ENCODE measurements at regions not wholly inside any gene's neighbourhood (a gene's known extent, or its start where the extent isn't known, plus 50 kb on each side); places are given as distances from the start of the nearest gene placed in this dataset.
"Not testable (repeated sequence)": the region's sequence is repeated elsewhere in the genome, so short reads cannot be mapped to it uniquely, and the experiment has no call there.

GRCh38 chr3:193046371-193046770 is 128.7 kb upstream of the MB21D2 start:
- DNase-seq (no peak), ATAC-seq (no peak)
- Histone ChIP-seq H3K4me3 (ENCODE audit: low read length) (no peak overlapping the region), H3K27ac (ENCODE audit: low read length) (no peak overlapping the region), H3K27me3 (ENCODE audit: control insufficient read depth, insufficient read depth) (no peaks in the 10 kb centered on the region), H3K4me1 (ENCODE audit: control insufficient read depth, insufficient read depth, low read length) (peaks cover 2% of the 10 kb centered on the region), H3K9me3 (ENCODE audit: control insufficient read depth, low read length) (no peaks in the 10 kb centered on the region)
- WGBS = 41% methylated on average over 5 of the region's 5 CpGs
- intact Hi-C loops (cut with DNase I) = loop anchor here in 2 of 4 donors (10.0 kb wide), 2 partner anchors 132 to 528 kb away; partner anchors contain the start of gene MB21D2 (in 1 of the 2)

DNA sequence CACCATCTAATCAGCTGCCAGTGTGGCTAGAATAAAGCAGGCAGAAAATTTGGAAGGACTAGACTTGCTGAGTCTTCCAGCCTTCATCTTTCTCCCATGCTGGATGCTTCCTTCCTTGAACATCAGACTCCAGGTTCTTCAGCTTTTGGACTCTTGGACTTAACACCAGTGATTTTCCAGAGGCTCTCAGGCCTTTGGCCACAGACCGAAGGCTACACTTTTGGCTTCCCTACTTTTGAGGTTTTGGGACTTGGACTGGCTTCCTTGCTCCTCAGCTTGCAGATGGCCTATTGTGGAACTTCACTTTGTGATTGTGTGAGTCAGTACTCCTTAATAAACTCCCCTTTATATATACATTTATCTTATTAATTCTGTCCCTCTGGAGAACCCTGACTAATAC is 129.8 kb upstream of the MB21D2 start:
- not testable (repeated sequence) for H3K4me3 ChIP-seq (ENCODE audit: low read length); ATAC-seq; H3K4me1 ChIP-seq (ENCODE audit: control insufficient read depth, insufficient read depth, low read length); DNase-seq; H3K27me3 ChIP-seq (ENCODE audit: control insufficient read depth, insufficient read depth); H3K27ac ChIP-seq (ENCODE audit: low read length); H3K9me3 ChIP-seq (ENCODE audit: control insufficient read depth, low read length)
- 67% methylated on average over 1 of the region's 1 CpG for WGBS
- intact Hi-C loops (cut with DNase I) = loop anchor here in 2 of 4 donors (10.0 kb wide), 2 partner anchors 133 to 527 kb away; partner anchors contain the start of gene MB21D2 (in 1 of the 2)

DNA sequence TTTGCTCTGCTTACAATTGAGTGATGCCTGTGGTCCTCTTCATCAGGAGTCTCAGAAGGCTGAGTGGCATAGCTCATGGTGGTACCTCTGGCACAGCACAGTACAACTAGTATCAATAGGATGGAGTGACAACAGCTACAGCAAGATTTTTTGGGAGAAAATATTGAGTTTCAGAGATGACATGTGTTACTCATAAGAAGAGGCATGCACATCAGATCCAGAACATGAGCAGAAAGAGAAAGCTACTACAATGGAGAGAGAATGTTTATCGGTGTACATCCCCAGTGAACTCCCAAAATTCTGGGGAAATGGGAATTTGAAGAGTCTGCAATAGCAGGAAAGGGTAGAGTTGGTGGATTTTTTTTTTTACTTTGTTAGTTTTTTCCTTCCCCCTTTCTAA is 130.5 kb upstream of the MB21D2 start:
- WGBS = 82% methylated on average over 1 of the region's 1 CpG
- no peak overlapping the region for H3K4me3 ChIP-seq (ENCODE audit: low read length)
- intact Hi-C loops (cut with DNase I) = loop anchor here in 2 of 4 donors (10.0 kb wide), 2 partner anchors 133 to 527 kb away; partner anchors contain the start of gene MB21D2 (in 1 of the 2)
- no peaks in the 10 kb centered on the region for H3K27me3 ChIP-seq (ENCODE audit: control insufficient read depth, insufficient read depth)
- no peak overlapping the region for H3K27ac ChIP-seq (ENCODE audit: low read length)
- no peaks in the 10 kb centered on the region for H3K9me3 ChIP-seq (ENCODE audit: control insufficient read depth, low read length)
- DNase-seq = no peak
- peaks cover 2% of the 10 kb centered on the region for H3K4me1 ChIP-seq (ENCODE audit: control insufficient read depth, insufficient read depth, low read length)
- no peak for ATAC-seq

DNA sequence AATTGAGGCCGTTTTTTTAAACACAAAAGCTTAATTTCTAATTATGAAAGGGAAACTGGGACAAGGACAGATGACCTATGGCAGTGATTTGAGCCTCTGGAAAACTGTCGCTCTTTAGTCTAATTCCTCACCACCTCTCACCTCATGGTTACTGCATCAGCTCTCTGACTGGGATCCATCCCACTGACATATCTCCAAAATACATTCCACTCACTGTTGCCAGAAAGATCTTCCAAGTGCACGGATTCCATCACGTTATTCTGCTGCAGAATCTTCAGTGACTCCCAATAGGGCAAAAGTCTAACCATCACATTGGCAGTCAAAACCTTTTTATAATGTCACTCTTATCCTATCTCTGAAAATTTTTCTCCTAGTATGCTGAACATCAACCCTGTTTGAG is 132.3 kb upstream of the MB21D2 start:
- ATAC-seq (peak; percentile 34 to 42), DNase-seq (no peak)
- Histone ChIP-seq H3K4me1 (ENCODE audit: control insufficient read depth, insufficient read depth, low read length) (peaks cover 2% of the 10 kb centered on the region), H3K4me3 (ENCODE audit: low read length) (no peak overlapping the region), H3K27me3 (ENCODE audit: control insufficient read depth, insufficient read depth) (no peaks in the 10 kb centered on the region), H3K27ac (ENCODE audit: low read length) (no peak overlapping the region), H3K9me3 (ENCODE audit: control insufficient read depth, low read length) (no peaks in the 10 kb centered on the region)
- intact Hi-C loops (cut with DNase I) = loop anchor here in 2 of 4 donors (10.0 kb wide), 2 partner anchors 135 to 525 kb away; partner anchors contain the start of gene MB21D2 (in 1 of the 2)
- 40% methylated on average over 4 of the region's 4 CpGs for WGBS

GRCh38 chr3:193051314-193051713 is 133.7 kb upstream of the MB21D2 start:
- WGBS = 82% methylated on average over 4 of the region's 4 CpGs
- Histone ChIP-seq H3K27me3 (ENCODE audit: control insufficient read depth, insufficient read depth) (no peaks in the 10 kb centered on the region), H3K27ac (ENCODE audit: low read length) (no peak overlapping the region), H3K4me1 (ENCODE audit: control insufficient read depth, insufficient read depth, low read length) (peaks cover 2% of the 10 kb centered on the region), H3K4me3 (ENCODE audit: low read length) (no peak overlapping the region), H3K9me3 (ENCODE audit: control insufficient read depth, low read length) (no peaks in the 10 kb centered on the region)
- intact Hi-C loops (cut with DNase I) = no loop called here
- ATAC-seq (no peak), DNase-seq (no peak)

DNA sequence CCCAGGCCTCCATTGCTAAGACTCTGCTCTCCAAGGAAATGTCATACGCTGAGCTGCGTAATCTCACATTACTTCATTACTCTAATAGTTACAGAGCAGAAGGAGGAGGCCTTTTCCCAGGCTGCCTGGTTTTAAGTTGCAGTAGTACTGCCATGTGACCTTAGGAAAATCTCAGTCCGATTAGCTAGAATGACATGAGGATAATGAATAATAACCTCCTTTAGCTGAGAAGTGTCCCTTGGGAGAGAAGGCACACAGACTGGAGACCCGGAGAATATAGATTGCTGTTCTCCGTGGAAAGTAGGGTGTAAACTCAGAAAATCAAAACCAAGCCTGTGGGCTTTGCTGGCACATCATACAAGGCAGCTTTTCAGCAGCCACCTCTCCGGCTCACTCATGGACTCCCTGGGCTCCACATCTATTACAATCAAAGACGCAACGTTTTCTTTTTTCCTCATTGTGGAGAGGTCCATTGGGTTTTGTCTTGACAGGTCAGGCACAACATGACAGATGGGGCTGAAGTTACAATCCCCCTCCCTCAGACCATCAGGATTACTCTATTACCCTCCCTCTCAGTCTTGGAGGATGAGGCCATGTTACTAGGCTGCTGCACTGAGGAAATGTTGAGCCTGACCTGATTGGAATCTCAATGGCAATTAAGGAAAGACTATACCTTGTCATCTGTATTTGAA is 134.8 kb upstream of the MB21D2 start:
- no peak for DNase-seq
- peak; percentile 86 to 87 for ATAC-seq
- no peaks in the 10 kb centered on the region for H3K9me3 ChIP-seq (ENCODE audit: control insufficient read depth, low read length)
- peaks cover 2% of the 10 kb centered on the region for H3K4me1 ChIP-seq (ENCODE audit: control insufficient read depth, insufficient read depth, low read length)
- intact Hi-C loops (cut with DNase I) = no loop called here
- H3K27me3 ChIP-seq (ENCODE audit: control insufficient read depth, insufficient read depth) = no peaks in the 10 kb centered on the region
- H3K4me3 ChIP-seq (ENCODE audit: low read length) = no peak overlapping the region
- 55% methylated on average over 8 of the region's 8 CpGs for WGBS
- H3K27ac ChIP-seq (ENCODE audit: low read length) = no peak overlapping the region

DNA sequence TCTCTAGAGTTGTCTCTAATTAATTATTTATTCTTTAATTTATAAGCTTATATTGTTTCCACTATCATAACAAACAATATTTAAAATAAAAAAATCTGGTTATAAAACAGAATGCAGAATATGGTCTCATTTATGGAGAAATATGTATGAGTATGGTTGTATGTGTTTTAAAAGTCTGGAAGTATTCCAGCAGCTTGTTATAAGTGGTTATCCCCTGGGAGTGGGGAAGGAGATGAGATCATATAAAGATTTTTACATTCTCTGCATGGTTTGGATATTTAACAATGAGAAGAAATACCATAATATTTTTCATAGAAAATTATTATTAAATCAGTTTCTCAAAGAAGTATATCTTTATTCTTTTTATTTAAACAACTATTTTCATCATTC is 135.4 kb upstream of the MB21D2 start:
- no peak for ATAC-seq
- H3K27me3 ChIP-seq (ENCODE audit: control insufficient read depth, insufficient read depth) = no peaks in the 10 kb centered on the region
- no peak overlapping the region for H3K4me3 ChIP-seq (ENCODE audit: low read length)
- H3K27ac ChIP-seq (ENCODE audit: low read length) = no peak overlapping the region
- DNase-seq = no peak
- H3K4me1 ChIP-seq (ENCODE audit: control insufficient read depth, insufficient read depth, low read length) = peaks cover 2% of the 10 kb centered on the region
- intact Hi-C loops (cut with DNase I) = no loop called here
- no peaks in the 10 kb centered on the region for H3K9me3 ChIP-seq (ENCODE audit: control insufficient read depth, low read length)

DNA sequence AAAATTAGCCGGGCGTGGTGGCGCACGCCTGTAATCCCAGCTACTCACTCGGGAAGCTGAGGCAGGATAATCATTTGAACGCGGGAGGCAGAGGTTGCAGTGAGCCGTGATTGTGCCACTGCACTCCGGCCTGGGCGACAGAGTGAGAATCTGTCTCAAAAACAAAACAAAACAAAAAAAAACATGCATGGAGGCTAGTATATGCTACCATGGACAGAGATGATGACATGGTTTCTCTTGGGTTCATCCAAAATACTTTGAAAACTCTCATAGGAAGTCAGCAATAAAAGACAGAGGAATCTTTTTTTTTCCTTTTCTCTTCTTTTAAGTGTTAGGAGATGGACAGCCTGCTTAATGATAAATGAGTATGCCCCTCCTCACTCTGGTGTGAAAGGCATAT is 137.7 kb upstream of the MB21D2 start:
- WGBS = 75% methylated on average over 10 of the region's 10 CpGs
- H3K27ac ChIP-seq (ENCODE audit: low read length) = no peak overlapping the region
- DNase-seq = no peak
- ATAC-seq = no peak
- no peaks in the 10 kb centered on the region for H3K4me1 ChIP-seq (ENCODE audit: control insufficient read depth, insufficient read depth, low read length)
- no peaks in the 10 kb centered on the region for H3K9me3 ChIP-seq (ENCODE audit: control insufficient read depth, low read length)
- intact Hi-C loops (cut with DNase I) = no loop called here
- H3K27me3 ChIP-seq (ENCODE audit: control insufficient read depth, insufficient read depth) = no peaks in the 10 kb centered on the region
- H3K4me3 ChIP-seq (ENCODE audit: low read length) = no peak overlapping the region

- ATAC-seq = no peak
- intact Hi-C loops (cut with DNase I) = no loop called here
- Histone ChIP-seq H3K27ac (ENCODE audit: low read length) (no peak overlapping the region), H3K9me3 (ENCODE audit: control insufficient read depth, low read length) (no peaks in the 10 kb centered on the region), H3K27me3 (ENCODE audit: control insufficient read depth, insufficient read depth) (no peaks in the 10 kb centered on the region), H3K4me3 (ENCODE audit: low read length) (no peak overlapping the region), H3K4me1 (ENCODE audit: control insufficient read depth, insufficient read depth, low read length) (no peaks in the 10 kb centered on the region)
- WGBS = 63% methylated on average over 2 of the region's 2 CpGs
- no peak for DNase-seq
Measured at GRCh38 chr3:193057616-193058015, 140.0 kb upstream of the MB21D2 start.

DNA sequence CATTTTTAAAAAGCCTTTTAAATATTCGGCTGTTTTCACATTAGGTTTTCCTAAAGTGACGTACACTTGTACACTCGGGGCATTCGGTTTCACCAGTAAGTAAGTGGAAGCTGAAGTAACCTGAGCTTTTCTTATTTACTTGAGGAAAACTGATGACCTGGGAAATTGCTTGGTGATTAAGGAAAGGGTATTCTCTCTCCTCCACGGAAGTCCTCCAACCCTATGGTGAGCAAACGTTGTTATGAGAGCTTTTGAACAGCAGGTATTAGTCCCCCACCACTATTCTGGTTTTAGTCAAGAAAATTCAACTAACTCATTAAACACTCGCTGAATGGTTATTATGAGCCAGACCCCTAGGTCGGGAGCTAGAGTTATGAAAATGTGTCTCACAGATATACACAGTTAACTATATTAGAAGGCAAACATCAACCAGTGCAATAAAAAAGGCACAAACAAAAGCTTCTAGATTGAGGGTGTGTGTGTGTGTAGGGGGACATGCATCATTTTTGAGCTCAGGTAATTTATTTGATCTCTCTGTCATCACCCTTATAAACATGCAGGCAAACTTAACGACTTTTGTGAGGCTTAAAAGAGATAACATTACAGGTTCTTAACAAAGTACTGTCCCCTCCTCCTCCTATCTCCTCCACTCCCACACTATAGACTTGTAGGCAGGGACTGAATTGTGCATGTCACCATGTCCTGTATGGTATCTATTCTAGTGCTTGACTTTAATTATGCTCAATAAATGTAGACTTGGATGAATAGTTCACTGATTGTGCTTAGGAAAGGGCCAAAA is 143.3 kb upstream of the MB21D2 start:
- intact Hi-C loops (cut with DNase I) = no loop called here
- no peaks in the 10 kb centered on the region for H3K27me3 ChIP-seq (ENCODE audit: control insufficient read depth, insufficient read depth)
- H3K4me3 ChIP-seq (ENCODE audit: low read length) = no peak overlapping the region
- ATAC-seq (no peak), DNase-seq (no peak)
- H3K9me3 ChIP-seq (ENCODE audit: control insufficient read depth, low read length) = no peaks in the 10 kb centered on the region
- no peaks in the 10 kb centered on the region for H3K4me1 ChIP-seq (ENCODE audit: control insufficient read depth, insufficient read depth, low read length)
- 80% methylated on average over 9 of the region's 9 CpGs for WGBS
- no peak overlapping the region for H3K27ac ChIP-seq (ENCODE audit: low read length)

DNA sequence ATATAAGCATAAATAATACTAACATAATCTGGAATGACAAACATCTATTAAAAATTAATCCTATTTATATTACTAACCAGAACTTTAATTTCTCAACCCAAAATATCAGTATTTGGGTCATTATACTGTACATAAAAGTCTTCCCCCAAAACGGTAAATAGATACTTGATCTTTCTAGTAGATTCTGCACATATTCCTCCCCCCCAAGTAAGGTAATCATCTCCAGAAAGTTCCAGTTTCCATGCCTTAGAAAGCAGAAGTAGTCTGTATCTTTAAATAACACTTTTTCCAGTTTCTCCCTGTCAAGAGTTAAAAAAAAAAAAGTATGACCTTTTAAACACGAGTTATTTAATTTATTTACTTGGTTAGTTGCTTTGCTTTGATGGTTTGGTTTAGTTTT is 150.7 kb upstream of the MB21D2 start:
- Histone ChIP-seq H3K9me3 (ENCODE audit: control insufficient read depth, low read length) (no peaks in the 10 kb centered on the region), H3K4me3 (ENCODE audit: low read length) (no peak overlapping the region), H3K27ac (ENCODE audit: low read length) (no peak overlapping the region), H3K4me1 (ENCODE audit: control insufficient read depth, insufficient read depth, low read length) (no peaks in the 10 kb centered on the region), H3K27me3 (ENCODE audit: control insufficient read depth, insufficient read depth) (no peaks in the 10 kb centered on the region)
- WGBS = 56% methylated on average over 2 of the region's 2 CpGs
- intact Hi-C loops (cut with DNase I) = no loop called here
- ATAC-seq (no peak), DNase-seq (no peak)

Measured in right cardiac atrium (tissue), 5 donors.